Trophoblast cell (in vitro differentiated cells and primary cell): ENCODE measurements at regions not wholly inside any gene's neighbourhood (a gene's known extent, or its start where the extent isn't known, plus 50 kb on each side); places are given as distances from the start of the nearest gene placed in this dataset.

Experiments
- DNase-seq, 2 donors: peaks; one replicate each; pipeline ENCODE4 v3.0.0-alpha.2; 2016
- H2AFZ ChIP-seq: 2 replicates; pipeline ENCODE4 v1.6.1; 2013; ENCODE audit warnings: low read length, moderate library complexity, mild to moderate bottlenecking; ENCODE audit not compliant: insufficient read depth, poor library complexity
- H2AK5ac ChIP-seq: 2 replicates; pipeline ENCODE4 v1.6.1; 2013; ENCODE audit warnings: mild to moderate bottlenecking, low read length
- H2BK120ac ChIP-seq: 2 replicates; pipeline ENCODE4 v1.6.1; 2013; ENCODE audit warnings: low read length, mild to moderate bottlenecking, moderate library complexity; ENCODE audit not compliant: insufficient read depth, poor library complexity
- H2BK12ac ChIP-seq: 2 replicates; pipeline ENCODE4 v1.6.1; 2013; ENCODE audit warnings: mild to moderate bottlenecking, low read length, moderate library complexity
- H2BK5ac ChIP-seq: 2 replicates; pipeline ENCODE4 v1.6.1; 2013; ENCODE audit warnings: low read length, low read depth, moderate library complexity, mild to moderate bottlenecking; ENCODE audit not compliant: poor library complexity
- H3K14ac ChIP-seq: 2 replicates; pipeline ENCODE4 v1.6.1; 2013; ENCODE audit warnings: mild to moderate bottlenecking, low read length
- H3K18ac ChIP-seq: 2 replicates; pipeline ENCODE4 v1.6.1; 2013; ENCODE audit warnings: mild to moderate bottlenecking, low read length
- H3K23ac ChIP-seq: 2 replicates; pipeline ENCODE4 v1.6.1; 2013; ENCODE audit warnings: low read length
- H3K27ac ChIP-seq: 2 replicates; pipeline ENCODE4 v1.5.1; 2013; ENCODE audit warnings: low read depth, mild to moderate bottlenecking, inconsistent platforms, low read length, moderate library complexity
- H3K27me3 ChIP-seq: 2 replicates; pipeline ENCODE4 v1.6.1; 2013; ENCODE audit warnings: inconsistent platforms, mild to moderate bottlenecking, low read length, moderate library complexity; ENCODE audit not compliant: insufficient read depth
- H3K36me3 ChIP-seq, 2 experiments: 1 replicate in 1 of 2; 2 replicates in 1 of 2; pipeline ENCODE4 v1.6.1; 2013; ENCODE audit warnings: low read length in 2 of 2, mild to moderate bottlenecking in 2 of 2, moderate library complexity in 1 of 2; ENCODE audit not compliant: insufficient read depth in 2 of 2, control insufficient read depth in 1 of 2
- H3K4ac ChIP-seq: 2 replicates; pipeline ENCODE4 v1.6.1; 2013; ENCODE audit warnings: low read depth, mild to moderate bottlenecking, low read length, moderate library complexity
- H3K4me1 ChIP-seq, 2 experiments: 1 replicate in 1 of 2; 2 replicates in 1 of 2; pipeline ENCODE4 v1.6.1; 2013; ENCODE audit warnings: low read length in 2 of 2, mild to moderate bottlenecking in 2 of 2, moderate library complexity in 1 of 2; ENCODE audit not compliant: insufficient read depth in 2 of 2, control insufficient read depth in 1 of 2
- H3K4me2 ChIP-seq: 2 replicates; pipeline ENCODE4 v1.6.1; 2013; ENCODE audit warnings: inconsistent platforms, mild to moderate bottlenecking, low read length, moderate library complexity
- H3K4me3 ChIP-seq: 2 replicates; pipeline ENCODE4 v1.5.1; 2013; ENCODE audit warnings: mild to moderate bottlenecking, low read depth, low read length, inconsistent platforms
- H3K79me1 ChIP-seq: one replicate; pipeline ENCODE4 v1.6.1; 2013; ENCODE audit warnings: low read length
- H3K79me2 ChIP-seq: 2 replicates; pipeline ENCODE4 v1.6.1; 2013; ENCODE audit warnings: low read length, mild to moderate bottlenecking; ENCODE audit not compliant: control insufficient read depth, insufficient read depth, poor library complexity
- H3K9ac ChIP-seq: 2 replicates; pipeline ENCODE4 v1.6.1; 2013; ENCODE audit warnings: mild to moderate bottlenecking, low read length
- H3K9me3 ChIP-seq: 2 replicates; pipeline ENCODE4 v1.6.1; 2013; ENCODE audit warnings: low read depth, mild to moderate bottlenecking, control low read depth, inconsistent platforms, low read length; ENCODE audit not compliant: insufficient read depth
- H4K12ac ChIP-seq: 2 replicates; pipeline ENCODE4 v1.6.1; 2013; ENCODE audit warnings: low read depth, mild to moderate bottlenecking, low read length, moderate library complexity
- H4K8ac ChIP-seq: 2 replicates; pipeline ENCODE4 v1.6.1; 2013; ENCODE audit warnings: low read depth, mild to moderate bottlenecking, low read length, moderate library complexity
- H4K91ac ChIP-seq: one replicate; pipeline ENCODE4 v1.6.1; 2013; ENCODE audit warnings: low read depth, mild to moderate bottlenecking, low read length, moderate library complexity
- WGBS: extraction: QIAGEN DNeasy Blood & Tissue Kit; methylation state at CpG from one replicate; pipeline ENCODE4 v1.1.7; 2013; ENCODE audit warnings: missing lambda C conversion rate; ENCODE audit not compliant: insufficient read length, insufficient coverage; ENCODE audit errors: extremely low coverage; 5-methylcytosine and 5-hydroxymethylcytosine counted together

DNA sequence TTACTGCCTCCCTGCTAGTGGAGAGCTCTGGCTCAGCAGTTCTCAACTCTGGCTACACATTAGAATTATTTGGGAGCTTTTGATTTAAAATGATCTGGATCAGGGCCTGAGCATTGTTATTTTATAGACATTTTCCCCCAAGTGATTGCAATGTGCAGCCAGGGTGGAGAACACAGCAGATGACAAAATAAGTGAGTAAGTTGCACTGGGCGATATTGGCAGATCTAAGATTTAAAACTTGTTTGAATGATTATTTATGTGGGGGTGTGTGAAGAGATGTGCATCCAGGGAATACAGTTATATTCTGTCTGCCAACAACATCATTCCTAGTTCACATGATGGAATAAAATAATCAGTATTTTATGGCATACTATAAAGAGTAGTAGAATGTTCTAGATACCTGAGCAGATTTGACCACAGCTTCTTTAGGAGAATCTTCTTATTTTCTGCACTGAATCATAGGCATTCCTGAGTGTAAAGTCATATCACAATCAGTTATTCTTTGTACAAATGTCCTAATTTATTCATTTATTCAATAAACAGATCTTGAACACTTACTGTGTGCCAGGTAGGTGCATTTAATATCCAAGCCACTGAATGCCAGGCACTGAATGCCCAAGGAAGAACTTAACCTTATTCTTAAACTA lies 123.9 kb downstream of the UCHL1 start:
- Histone ChIP-seq H3K4me3 (no peak overlapping the region), H3K14ac (no peak overlapping the region), H4K91ac (no peak overlapping the region), H3K4me2 (no peak overlapping the region), H3K4me1 (no peaks in the 10 kb centered on the region), H3K4ac (no peak overlapping the region), H2BK5ac (no peak overlapping the region), H3K9me3 (peaks cover 2% of the 10 kb centered on the region), H3K27me3 (no peaks in the 10 kb centered on the region), H3K23ac (no peak overlapping the region), H3K79me1 (no peaks in the 10 kb centered on the region), H4K12ac (no peak overlapping the region), H2BK120ac (no peak overlapping the region), H2BK12ac (no peak overlapping the region), H2AK5ac (no peak overlapping the region), H2AFZ (no peak overlapping the region), H3K9ac (no peak overlapping the region), H3K27ac (no peak overlapping the region), H4K8ac (no peak overlapping the region), H3K18ac (no peak overlapping the region), H3K36me3 (peaks cover 0 to 3% of the 10 kb centered on the region in 2 experiments), H3K79me2 (no peaks in the 10 kb centered on the region)
- DNase-seq = no peak
- no CpG with 5 or more reads among the region's 1 CpG for WGBS

- no peak overlapping the region for H2BK5ac ChIP-seq
- no peak overlapping the region for H3K4ac ChIP-seq
- no peaks in the 10 kb centered on the region for H3K79me2 ChIP-seq
- no peak overlapping the region for H2BK12ac ChIP-seq
- no peak overlapping the region for H3K27ac ChIP-seq
- H3K9me3 ChIP-seq = peaks cover 2% of the 10 kb centered on the region
- no peak overlapping the region for H4K91ac ChIP-seq
- no peak for DNase-seq
- WGBS = no CpG with 5 or more reads among the region's 3 CpGs
- no peak overlapping the region for H4K12ac ChIP-seq
- H3K9ac ChIP-seq = no peak overlapping the region
- no peaks in the 10 kb centered on the region for H3K27me3 ChIP-seq
- H3K23ac ChIP-seq = no peak overlapping the region
- H3K36me3 ChIP-seq = peaks cover 0 to 3% of the 10 kb centered on the region in 2 experiments
- H3K4me1 ChIP-seq = no peaks in the 10 kb centered on the region
- no peak overlapping the region for H3K4me2 ChIP-seq
- no peaks in the 10 kb centered on the region for H3K79me1 ChIP-seq
- no peak overlapping the region for H3K4me3 ChIP-seq
- no peak overlapping the region for H2AFZ ChIP-seq
- no peak overlapping the region for H4K8ac ChIP-seq
- no peak overlapping the region for H3K18ac ChIP-seq
- no peak overlapping the region for H2BK120ac ChIP-seq
- no peak overlapping the region for H2AK5ac ChIP-seq
- H3K14ac ChIP-seq = no peak overlapping the region
Observed at GRCh38 chr4:41381384-41381783, 124.7 kb downstream of the UCHL1 start.

DNA sequence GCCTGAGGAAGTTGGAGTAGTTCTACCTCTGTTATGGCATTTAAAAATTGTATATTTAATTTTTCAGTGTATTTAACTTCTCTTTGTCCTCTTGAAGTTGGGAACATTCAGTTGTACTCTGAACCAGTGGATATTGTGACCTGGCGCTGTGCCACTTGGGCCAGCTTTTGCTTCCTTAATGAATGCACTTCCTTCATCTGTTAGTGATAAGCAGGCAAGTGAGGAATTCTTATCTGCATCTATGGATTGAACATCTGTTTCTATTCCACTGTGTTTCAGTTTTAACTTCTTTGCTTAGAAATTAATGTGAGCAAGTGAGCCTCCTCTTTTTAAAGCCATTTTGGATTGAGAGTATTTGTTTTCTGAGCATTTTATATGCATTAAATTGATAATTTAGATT lies 128.3 kb downstream of the UCHL1 start:
- Histone ChIP-seq H3K27ac (no peak overlapping the region), H2AFZ (no peak overlapping the region), H3K79me1 (no peaks in the 10 kb centered on the region), H3K4ac (no peak overlapping the region), H4K12ac (no peak overlapping the region), H3K23ac (no peak overlapping the region), H3K4me3 (no peak overlapping the region), H3K4me2 (no peak overlapping the region), H2AK5ac (no peak overlapping the region), H3K79me2 (no peaks in the 10 kb centered on the region), H4K8ac (no peak overlapping the region), H3K27me3 (no peaks in the 10 kb centered on the region), H3K18ac (no peak overlapping the region), H3K14ac (no peak overlapping the region), H3K36me3 (no peaks in the 10 kb centered on the region), H2BK120ac (no peak overlapping the region), H3K9me3 (no peaks in the 10 kb centered on the region), H3K4me1 (no peaks in the 10 kb centered on the region), H2BK12ac (no peak overlapping the region), H2BK5ac (no peak overlapping the region), H4K91ac (no peak overlapping the region), H3K9ac (no peak overlapping the region)
- WGBS = no CpG with 5 or more reads among the region's 1 CpG
- peak in 1 of 2 donors; percentile 7 for DNase-seq

GRCh38 chr4:41385481-41385880 lies 128.8 kb downstream of the UCHL1 start:
- Histone ChIP-seq H3K9me3 (no peaks in the 10 kb centered on the region), H2AK5ac (no peak overlapping the region), H3K4me1 (no peaks in the 10 kb centered on the region), H2BK120ac (no peak overlapping the region), H2AFZ (no peak overlapping the region), H3K4me3 (no peak overlapping the region), H3K4me2 (no peak overlapping the region), H4K8ac (no peak overlapping the region), H3K27me3 (no peaks in the 10 kb centered on the region), H3K9ac (no peak overlapping the region), H2BK12ac (no peak overlapping the region), H3K36me3 (no peaks in the 10 kb centered on the region), H4K12ac (no peak overlapping the region), H4K91ac (no peak overlapping the region), H3K14ac (no peak overlapping the region), H3K79me2 (no peaks in the 10 kb centered on the region), H3K4ac (no peak overlapping the region), H3K18ac (no peak overlapping the region), H2BK5ac (no peak overlapping the region), H3K27ac (no peak overlapping the region), H3K23ac (no peak overlapping the region), H3K79me1 (no peaks in the 10 kb centered on the region)
- DNase-seq = no peak
- WGBS = no CpG with 5 or more reads among the region's 1 CpG
